Fibroblast of pulmonary artery (primary cell): ENCODE measurements at regions not wholly inside any gene's neighbourhood (a gene's known extent, or its start where the extent isn't known, plus 50 kb on each side); places are given as distances from the start of the nearest gene placed in this dataset.

Source experiments
- DNase-seq: peaks from one replicate; pipeline ENCODE4 v3.0.0-alpha.2; 2010; ENCODE audit warnings: low read depth
- H3K4me3 ChIP-seq: replicated peaks from 2 replicates; pipeline ENCODE4 v1.5.1; 2011; ENCODE audit warnings: low read depth, mild to moderate bottlenecking, control low read depth, low read length, moderate library complexity
- CTCF ChIP-seq: IDR thresholded peaks from 2 replicates; pipeline ENCODE4 v1.5.1; 2011; ENCODE audit warnings: mild to moderate bottlenecking, control low read depth, low read length, inconsistent platforms; ENCODE audit errors: missing control alignments

GRCh38 chr21:35119501-35120047, 70.5 kb upstream of the RUNX1 start:
- H3K4me3 ChIP-seq = no peak overlapping the region
- DNase-seq = no peak
- no peak for TF ChIP-seq CTCF

GRCh38 chr21:35116777-35117176, 67.7 kb upstream of the RUNX1 start:
- H3K4me3 ChIP-seq = no peak overlapping the region
- no peak for DNase-seq
- TF ChIP-seq CTCF = no peak

- DNase-seq = no peak
- H3K4me3 ChIP-seq = no peak overlapping the region
- TF ChIP-seq CTCF = no peak
Observed at GRCh38 chr21:35113064-35113463, 64.0 kb upstream of the RUNX1 start.

- DNase-seq = no peak
- no peak for TF ChIP-seq CTCF
- no peak overlapping the region for H3K4me3 ChIP-seq
Observed at GRCh38 chr21:35111321-35111930, 62.3 kb upstream of the RUNX1 start.

GRCh38 chr21:35108887-35109286, 59.8 kb upstream of the RUNX1 start:
- no peak for DNase-seq
- H3K4me3 ChIP-seq = no peak overlapping the region
- TF ChIP-seq CTCF = no peak

- TF ChIP-seq CTCF = no peak
- no peak overlapping the region for H3K4me3 ChIP-seq
- DNase-seq = no peak
Observed at GRCh38 chr21:35107520-35107919, 58.4 kb upstream of the RUNX1 start.

GRCh38 chr21:35106246-35106835, 57.2 kb upstream of the RUNX1 start:
- no peak for TF ChIP-seq CTCF
- peak; percentile 84 for DNase-seq
- H3K4me3 ChIP-seq = no peak overlapping the region
